ENCODE measurements at regions not wholly inside any gene's neighbourhood (a gene's known extent, or its start where the extent isn't known, plus 50 kb on each side); places are given as distances from the start of the nearest gene placed in this dataset.
"Not testable (repeated sequence)": the region's sequence is repeated elsewhere in the genome, so short reads cannot be mapped to it uniquely, and the experiment has no call there.

GRCh38 chr3:145313751-145314150, 847.2 kb downstream of the PLOD2 start:
- ChIA-PET CTCF (no interaction called here), POLR2A (no interaction called here)
- no peak for DNase-seq (ENCODE audit: extremely low spot score)
- TF ChIP-seq CTCF (IDR thresholded peaks at IDR 0.05; ENCODE audit: control extremely low read depth, extremely low read depth, low read depth, missing control alignments): no peak

- CTCF ChIA-PET: not testable (repeated sequence)
Observed at GRCh38 chr3:145316253-145316652, 844.7 kb downstream of the PLOD2 start.

GRCh38 chr3:145326666-145327065, 834.3 kb downstream of the PLOD2 start:
- POLR2A ChIA-PET: no interaction called here
- CTCF ChIA-PET: interaction anchor here (0.9 to 1.2 kb wide), 2 partner anchors 10 to 196 kb away, joined by 3 read pairs; no protein-coding TSS in a partner anchor
- no peak for DNase-seq (ENCODE audit: extremely low spot score)
- no peak for TF ChIP-seq CTCF (IDR thresholded peaks at IDR 0.05; ENCODE audit: control extremely low read depth, extremely low read depth, low read depth, missing control alignments)

More at GRCh38 chr3:145316253-145316652, 844.7 kb downstream of the PLOD2 start:
- DNase-seq (ENCODE audit: extremely low spot score); POLR2A ChIA-PET: not testable (repeated sequence)

- CTCF ChIA-PET: interaction anchor here (1.3 kb wide), 1 partner anchor 12 kb away, joined by 4 read pairs; no protein-coding TSS in a partner anchor
- POLR2A ChIA-PET; DNase-seq (ENCODE audit: extremely low spot score): not testable (repeated sequence)
Observed at GRCh38 chr3:145333427-145333826, 827.6 kb downstream of the PLOD2 start.

GRCh38 chr3:145333931-145334330, 827.1 kb downstream of the PLOD2 start:
- no peak for DNase-seq (ENCODE audit: extremely low spot score)
- TF ChIP-seq CTCF (IDR thresholded peaks at IDR 0.05; ENCODE audit: control extremely low read depth, extremely low read depth, low read depth, missing control alignments): no peak
- CTCF ChIA-PET: interaction anchor here (1.3 kb wide), 1 partner anchor 12 kb away, joined by 4 read pairs; no protein-coding TSS in a partner anchor
- POLR2A ChIA-PET: no interaction called here

GRCh38 chr3:145355206-145355605, 805.8 kb downstream of the PLOD2 start:
- no peak for TF ChIP-seq CTCF (IDR thresholded peaks at IDR 0.05; ENCODE audit: control extremely low read depth, extremely low read depth, low read depth, missing control alignments)
- ChIA-PET POLR2A (no interaction called here), CTCF (no interaction called here)
- DNase-seq (ENCODE audit: extremely low spot score): no peak

- no peak for TF ChIP-seq CTCF (IDR thresholded peaks at IDR 0.05; ENCODE audit: control extremely low read depth, extremely low read depth, low read depth, missing control alignments)
- ChIA-PET CTCF (no interaction called here), POLR2A (no interaction called here)
- no peak for DNase-seq (ENCODE audit: extremely low spot score)
Observed at GRCh38 chr3:145357453-145357852, 803.5 kb downstream of the PLOD2 start.

GRCh38 chr3:145359040-145359439, 801.9 kb downstream of the PLOD2 start:
- ChIA-PET CTCF (no interaction called here), POLR2A (no interaction called here)
- no peak for TF ChIP-seq CTCF (IDR thresholded peaks at IDR 0.05; ENCODE audit: control extremely low read depth, extremely low read depth, low read depth, missing control alignments)
- DNase-seq (ENCODE audit: extremely low spot score): no peak

Measured in GM10248 (cell line).